ENCODE measurements at regions not wholly inside any gene's neighbourhood (a gene's known extent, or its start where the extent isn't known, plus 50 kb on each side); places are given as distances from the start of the nearest gene placed in this dataset.

- WGBS, 10 experiments, result 0 to 44% (median 8%) methylated on average over 1 of the region's 1 CpG; no CpG with 5 or more reads in 4 of the 10 experiments
- Histone ChIP-seq H3K4me1 (replicated peaks in 1 of 2) (no peaks in the 10 kb centered on the region), H3K4me3 (no peak overlapping the region), H3K27ac (no peak overlapping the region)
- in situ Hi-C loops (cut with MboI; ENCODE audit: low pct_unique_long_range_greater_than_20kb in 2 of 9, low sequenced_read_pairs in 9 of 9, unreplicated experiment in 9 of 9), result no loop called here
- ATAC-seq (replicated peaks in 6 of 8), result no peak
These were observed 177.8 kb downstream of the RPS29 start for GRCh38 chr14:49408187-49408933.

GRCh38 chr14:49405291-49405690 is 180.9 kb downstream of the RPS29 start:
- no peak overlapping the region for H3K4me3 ChIP-seq
- in situ Hi-C loops (cut with MboI; ENCODE audit: low pct_unique_long_range_greater_than_20kb in 2 of 9, low sequenced_read_pairs in 9 of 9, unreplicated experiment in 9 of 9), result no loop called here
- no peak overlapping the region for H3K27ac ChIP-seq
- H3K4me1 ChIP-seq (replicated peaks in 1 of 2), result no peaks in the 10 kb centered on the region
- WGBS, 10 experiments, result 0 to 55% (median 43%) methylated on average over 2 to 3 of the region's 3 CpGs; no CpG with 5 or more reads in 1 of the 10 experiments
- ATAC-seq (replicated peaks in 6 of 8), result peak in 2 of 8 experiments; percentile 35 to 41

DNA sequence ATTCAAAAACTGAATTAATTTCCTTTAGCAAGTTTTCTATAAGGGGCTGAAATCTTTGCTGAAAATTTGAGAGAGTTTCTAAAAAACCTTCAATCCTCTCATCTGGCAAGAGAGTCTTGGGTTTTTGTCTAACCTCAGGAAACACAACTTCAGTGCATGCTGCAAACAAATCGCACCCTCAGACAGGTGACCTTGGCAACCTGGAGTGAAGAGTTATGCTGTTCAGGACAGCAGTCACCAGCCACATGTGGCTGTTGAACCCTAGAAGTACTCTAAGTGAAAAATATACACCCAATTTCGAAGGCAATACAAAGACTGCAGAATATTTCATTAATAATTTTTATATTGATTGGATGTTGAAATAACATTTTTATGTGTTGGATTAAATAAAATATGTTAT is 184.8 kb downstream of the RPS29 start:
- Histone ChIP-seq H3K4me1 (replicated peaks in 1 of 2) (no peaks in the 10 kb centered on the region), H3K27ac (no peak overlapping the region), H3K4me3 (no peak overlapping the region)
- ATAC-seq (replicated peaks in 6 of 8), result no peak
- WGBS, 10 experiments, result 0 to 91% (median 44%) methylated on average over 1 to 2 of the region's 2 CpGs; no CpG with 5 or more reads in 2 of the 10 experiments
- in situ Hi-C loops (cut with MboI; ENCODE audit: low pct_unique_long_range_greater_than_20kb in 2 of 9, low sequenced_read_pairs in 9 of 9, unreplicated experiment in 9 of 9), result no loop called here

GRCh38 chr14:49396801-49397200 is 189.4 kb downstream of the RPS29 start:
- H3K4me1 ChIP-seq (replicated peaks in 1 of 2), result no peaks in the 10 kb centered on the region
- no peak for ATAC-seq (replicated peaks in 6 of 8)
- in situ Hi-C loops (cut with MboI; ENCODE audit: low pct_unique_long_range_greater_than_20kb in 2 of 9, low sequenced_read_pairs in 9 of 9, unreplicated experiment in 9 of 9), result no loop called here
- H3K4me3 ChIP-seq, result no peak overlapping the region
- H3K27ac ChIP-seq, result no peak overlapping the region

GRCh38 chr14:49381778-49382177 is 204.4 kb downstream of the RPS29 start:
- Histone ChIP-seq H3K27ac (no peak overlapping the region), H3K4me3 (no peak overlapping the region), H3K4me1 (replicated peaks in 1 of 2) (no peaks in the 10 kb centered on the region)
- 0 to 80% (median 38%) methylated on average over 1 of the region's 1 CpG; no CpG with 5 or more reads in 6 of the 10 experiments for WGBS, 10 experiments
- in situ Hi-C loops (cut with MboI; ENCODE audit: low pct_unique_long_range_greater_than_20kb in 2 of 9, low sequenced_read_pairs in 9 of 9, unreplicated experiment in 9 of 9), result no loop called here
- ATAC-seq (replicated peaks in 6 of 8), result no peak

GRCh38 chr14:49367696-49368095 is 218.5 kb downstream of the RPS29 start:
- Histone ChIP-seq H3K4me3 (no peak overlapping the region), H3K27ac (no peak overlapping the region), H3K4me1 (replicated peaks in 1 of 2) (peaks cover 14 to 16% of the 10 kb centered on the region in 2 donors)
- WGBS, 10 experiments, result 0 to 100% (median 67%) methylated on average over 1 to 3 of the region's 3 CpGs; no CpG with 5 or more reads in 2 of the 10 experiments
- ATAC-seq (replicated peaks in 6 of 8), result no peak
- in situ Hi-C loops (cut with MboI; ENCODE audit: low pct_unique_long_range_greater_than_20kb in 2 of 9, low sequenced_read_pairs in 9 of 9, unreplicated experiment in 9 of 9), result no loop called here

DNA sequence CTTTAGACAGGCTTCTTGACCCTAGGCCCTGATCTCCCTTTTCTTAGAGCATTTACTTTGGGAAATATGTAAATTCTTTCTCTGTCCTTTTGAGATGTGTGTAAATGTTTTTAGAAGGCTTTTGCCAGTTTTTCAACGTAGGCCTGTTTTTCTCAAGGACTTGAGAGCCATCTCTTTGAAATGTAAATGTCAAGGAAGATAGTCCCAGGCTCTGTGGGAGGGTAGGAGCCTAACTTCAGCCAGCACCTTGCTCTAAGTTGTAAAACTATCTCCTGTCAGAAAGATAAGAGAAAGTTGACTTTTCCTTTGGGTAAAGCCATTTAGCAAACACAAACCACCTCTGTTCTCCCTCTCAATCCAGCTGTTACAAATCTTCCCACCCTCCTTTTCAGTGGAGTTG is 219.8 kb downstream of the RPS29 start:
- Histone ChIP-seq H3K4me3 (no peak overlapping the region), H3K4me1 (replicated peaks in 1 of 2) (peaks cover 14 to 16% of the 10 kb centered on the region in 2 donors), H3K27ac (no peak overlapping the region)
- in situ Hi-C loops (cut with MboI; ENCODE audit: low pct_unique_long_range_greater_than_20kb in 2 of 9, low sequenced_read_pairs in 9 of 9, unreplicated experiment in 9 of 9), result no loop called here
- no peak for ATAC-seq (replicated peaks in 6 of 8)
- WGBS, 10 experiments, result 0 to 50% (median 16%) methylated on average over 1 of the region's 1 CpG; no CpG with 5 or more reads in 2 of the 10 experiments

DNA sequence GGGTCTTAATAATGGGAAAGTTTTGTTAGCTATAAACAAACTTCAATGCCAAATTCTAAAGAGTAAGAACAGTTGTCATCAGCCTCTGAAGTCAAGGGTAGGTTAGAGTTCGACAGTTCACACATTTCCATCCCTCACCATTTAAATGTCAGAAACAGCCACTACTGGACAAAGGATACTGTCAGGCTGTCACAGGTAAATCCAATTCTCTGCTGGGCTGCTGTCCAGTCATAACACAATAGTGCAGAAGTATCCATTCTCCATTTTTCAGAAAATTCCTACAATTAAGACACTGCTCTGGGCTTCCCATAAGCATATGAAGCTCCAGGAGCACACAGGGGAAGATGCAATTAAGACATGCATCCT is 221.4 kb downstream of the RPS29 start:
- in situ Hi-C loops (cut with MboI; ENCODE audit: low pct_unique_long_range_greater_than_20kb in 2 of 9, low sequenced_read_pairs in 9 of 9, unreplicated experiment in 9 of 9), result no loop called here
- WGBS, 10 experiments, result 0 to 67% (median 44%) methylated on average over 1 of the region's 1 CpG; no CpG with 5 or more reads in 4 of the 10 experiments
- H3K27ac ChIP-seq, result no peak overlapping the region

DNA sequence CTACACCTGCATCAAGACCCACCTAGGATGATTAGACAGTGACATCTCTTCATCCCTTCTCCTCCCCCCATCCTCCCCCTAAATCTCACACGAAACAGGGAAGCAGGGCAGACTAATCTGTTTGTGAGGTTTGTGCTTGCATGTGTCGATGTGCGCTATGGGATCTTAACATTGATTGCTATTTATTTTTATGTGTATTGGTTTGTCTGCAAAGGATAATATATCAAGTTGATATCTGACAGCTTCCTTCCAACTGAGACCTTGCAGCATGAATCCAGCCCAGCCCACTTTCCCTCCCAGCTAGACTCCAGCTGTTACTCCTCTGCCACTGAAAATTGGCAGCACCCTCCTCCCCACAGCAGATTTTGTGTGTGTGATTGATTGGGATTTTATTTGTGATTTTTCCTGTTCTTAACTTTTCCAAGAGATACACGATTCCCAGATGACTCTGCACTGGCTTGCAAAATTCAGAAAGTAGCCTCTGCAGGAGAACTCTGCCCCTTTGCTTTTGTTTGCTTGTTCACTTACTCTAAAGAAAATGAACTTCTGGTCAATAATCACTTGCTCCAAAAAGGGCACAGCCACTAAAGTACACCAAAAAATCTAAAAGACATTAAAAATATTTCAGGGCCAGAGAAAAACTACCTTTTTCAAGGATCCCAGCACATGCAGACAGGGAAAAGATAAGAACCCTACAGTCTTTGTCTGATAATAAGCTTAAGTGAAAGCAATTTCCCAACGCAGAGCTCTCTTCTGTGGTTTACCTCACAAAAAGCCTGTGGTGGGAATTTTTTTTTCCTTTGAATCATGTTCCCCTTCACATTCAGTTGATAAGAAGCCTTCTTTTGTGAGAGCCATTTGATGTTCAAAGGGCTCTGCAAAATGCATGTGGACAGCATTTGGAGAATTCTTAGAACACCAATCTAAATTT is 222.1 kb downstream of the RPS29 start:
- Histone ChIP-seq H3K4me3 (no peak overlapping the region), H3K4me1 (replicated peaks in 1 of 2) (peaks cover 14 to 16% of the 10 kb centered on the region in 2 donors), H3K27ac (no peak overlapping the region)
- peak in 4 of 8 experiments; percentile 19 to 80 (median 65) for ATAC-seq (replicated peaks in 6 of 8)
- in situ Hi-C loops (cut with MboI; ENCODE audit: low pct_unique_long_range_greater_than_20kb in 2 of 9, low sequenced_read_pairs in 9 of 9, unreplicated experiment in 9 of 9), result no loop called here
- WGBS, 10 experiments, result 0 to 42% (median 15%) methylated on average over 1 to 5 of the region's 5 CpGs; no CpG with 5 or more reads in 1 of the 10 experiments

More for the DNA sequence above, 221.4 kb downstream of the RPS29 start:
- ATAC-seq (replicated peaks in 6 of 8), result no peak
- no peak overlapping the region for H3K4me3 ChIP-seq
- H3K4me1 ChIP-seq (replicated peaks in 1 of 2), result peaks cover 14 to 16% of the 10 kb centered on the region in 2 donors

DNA sequence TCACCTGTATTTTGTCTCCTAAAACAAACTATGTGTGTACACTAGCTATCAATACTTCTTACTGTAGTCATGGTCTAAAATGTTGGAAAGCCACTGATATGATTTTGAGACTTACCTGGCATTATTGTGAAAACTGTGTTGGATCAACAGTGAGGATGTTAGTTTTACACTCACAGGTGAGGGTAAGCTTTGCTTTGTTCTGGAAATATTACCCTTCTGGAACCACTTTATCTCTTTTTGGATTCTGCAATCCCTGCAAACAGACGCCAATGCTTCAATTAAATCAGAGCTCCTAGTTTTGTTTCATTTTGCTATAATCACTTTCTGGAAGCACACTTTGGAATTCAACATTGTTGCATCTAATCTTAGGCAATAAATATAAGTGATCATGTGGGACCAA is 223.3 kb downstream of the RPS29 start:
- 0 to 100% (median 86%) methylated on average over 1 of the region's 1 CpG; no CpG with 5 or more reads in 3 of the 10 experiments for WGBS, 10 experiments
- ATAC-seq (replicated peaks in 6 of 8), result no peak
- in situ Hi-C loops (cut with MboI; ENCODE audit: low pct_unique_long_range_greater_than_20kb in 2 of 9, low sequenced_read_pairs in 9 of 9, unreplicated experiment in 9 of 9), result no loop called here
- Histone ChIP-seq H3K27ac (no peak overlapping the region), H3K4me1 (replicated peaks in 1 of 2) (peaks cover 14 to 16% of the 10 kb centered on the region in 2 donors), H3K4me3 (no peak overlapping the region)

DNA sequence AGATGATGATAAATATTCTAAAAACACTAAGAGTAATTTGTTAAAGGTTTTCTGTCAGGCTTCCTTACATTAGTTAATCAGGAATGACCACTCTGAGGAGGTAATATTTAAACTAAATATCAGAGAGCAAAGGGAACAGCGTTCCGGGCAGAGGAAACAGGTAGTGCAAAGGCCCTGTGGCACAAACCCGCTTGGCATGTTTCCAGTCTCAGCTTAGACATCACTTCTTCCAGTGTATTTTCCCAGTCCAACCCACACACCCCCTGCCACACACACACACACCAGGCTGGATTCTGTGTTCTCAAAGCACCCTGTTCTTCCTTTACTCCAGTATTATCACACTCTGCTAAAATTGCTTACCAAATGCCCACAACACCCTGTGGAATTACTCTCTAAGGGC is 247.1 kb downstream of the RPS29 start:
- WGBS, 10 experiments, result 18 to 100% (median 92%) methylated on average over 1 to 3 of the region's 3 CpGs; no CpG with 5 or more reads in 1 of the 10 experiments

DNA sequence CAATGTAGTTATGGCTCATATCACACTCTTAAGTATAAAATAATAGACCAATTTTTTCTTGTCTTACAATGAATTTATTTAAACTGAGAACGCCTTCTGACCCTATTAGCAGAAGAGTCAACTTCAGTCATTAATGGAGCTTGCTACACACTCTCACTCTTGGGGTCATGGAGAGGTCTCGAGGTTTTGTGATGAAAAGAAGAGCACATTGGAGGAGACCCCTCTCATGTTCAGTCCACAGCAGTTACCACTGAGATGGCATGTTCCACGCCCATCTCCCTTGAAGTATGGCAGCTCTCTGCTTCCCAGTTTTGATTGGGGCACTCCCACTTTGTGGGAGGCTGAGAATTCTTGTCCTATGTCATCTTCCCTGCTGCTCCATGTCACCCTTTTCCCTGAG is 266.4 kb downstream of the RPS29 start:
- in situ Hi-C loops (cut with MboI; ENCODE audit: low pct_unique_long_range_greater_than_20kb in 2 of 9, low sequenced_read_pairs in 9 of 9, unreplicated experiment in 9 of 9), result no loop called here
- 0 to 89% (median 50%) methylated on average over 1 to 2 of the region's 3 CpGs; no CpG with 5 or more reads in 5 of the 10 experiments for WGBS, 10 experiments
- Histone ChIP-seq H3K4me1 (replicated peaks in 1 of 2) (peaks cover 6 to 11% of the 10 kb centered on the region in 2 donors), H3K27ac (no peak overlapping the region), H3K4me3 (no peak overlapping the region)
- peak in 3 of 8 experiments; percentile 39 to 60 (median 51) for ATAC-seq (replicated peaks in 6 of 8)

More for the DNA sequence above, 247.1 kb downstream of the RPS29 start:
- in situ Hi-C loops (cut with MboI; ENCODE audit: low pct_unique_long_range_greater_than_20kb in 2 of 9, low sequenced_read_pairs in 9 of 9, unreplicated experiment in 9 of 9), result no loop called here
- no peak for ATAC-seq (replicated peaks in 6 of 8)
- no peaks in the 10 kb centered on the region for H3K4me1 ChIP-seq (replicated peaks in 1 of 2)
- no peak overlapping the region for H3K27ac ChIP-seq
- H3K4me3 ChIP-seq, result no peak overlapping the region

DNA sequence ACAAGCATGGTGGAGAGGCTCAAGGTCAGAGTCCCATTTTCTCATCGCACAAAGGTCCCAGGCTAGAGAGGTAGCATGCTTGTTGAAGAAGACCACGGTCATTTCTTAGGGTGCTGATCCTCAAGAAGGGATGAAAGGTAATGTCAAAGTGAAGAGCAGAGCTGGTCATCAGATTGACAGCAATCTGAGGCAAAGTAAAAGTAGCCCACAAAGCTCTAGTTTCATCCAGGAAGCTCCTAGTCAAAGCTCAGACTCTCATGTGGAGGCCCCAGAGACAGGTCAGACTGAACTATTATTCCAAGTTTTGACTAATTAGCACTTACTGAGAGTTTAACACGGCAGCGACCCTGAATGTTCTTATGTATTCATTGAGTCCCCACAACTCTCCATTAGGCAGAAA is 270.6 kb downstream of the RPS29 start:
- Histone ChIP-seq H3K27ac (no peak overlapping the region), H3K4me1 (replicated peaks in 1 of 2) (peaks cover 6 to 9% of the 10 kb centered on the region in 2 donors), H3K4me3 (no peak overlapping the region)
- ATAC-seq (replicated peaks in 6 of 8), result no peak
- 18 to 100% (median 82%) methylated on average over 1 to 4 of the region's 4 CpGs; no CpG with 5 or more reads in 4 of the 10 experiments for WGBS, 10 experiments
- in situ Hi-C loops (cut with MboI; ENCODE audit: low pct_unique_long_range_greater_than_20kb in 2 of 9, low sequenced_read_pairs in 9 of 9, unreplicated experiment in 9 of 9), result no loop called here

Data from motor neuron (in vitro differentiated cells).